ENCODE measurements at regions not wholly inside any gene's neighbourhood (a gene's known extent, or its start where the extent isn't known, plus 50 kb on each side); places are given as distances from the start of the nearest gene placed in this dataset.

DNA sequence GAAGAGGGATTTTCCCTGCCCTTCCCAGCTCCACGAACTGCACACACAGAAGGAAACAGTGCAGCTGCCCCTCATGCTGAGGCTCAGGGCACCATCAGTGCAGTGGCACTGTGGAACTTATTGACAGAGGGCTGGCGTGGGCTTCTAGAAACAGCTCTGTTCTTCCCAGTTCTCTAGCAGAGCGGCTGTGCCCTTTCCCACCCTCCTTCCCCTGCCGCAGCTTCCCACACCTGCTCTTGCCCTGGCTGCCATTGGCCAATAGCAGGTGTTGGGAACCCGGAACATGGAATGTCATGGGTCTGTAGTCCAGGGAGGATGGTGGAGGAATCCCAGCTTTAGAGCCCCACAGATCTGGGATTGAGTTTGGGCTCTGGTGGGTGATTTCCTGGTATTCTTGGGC lies 343.8 kb downstream of the RPS6KC1 start:
- H3K36me3 ChIP-seq (ENCODE audit: control insufficient read depth, insufficient read depth, low read length, severe bottlenecking), result no peaks in the 10 kb centered on the region
- no peak for DNase-seq (ENCODE audit: low read depth)
- H3K9ac ChIP-seq (ENCODE audit: low read length), result no peak overlapping the region
- H3K27me3 ChIP-seq (replicated peaks; ENCODE audit: control insufficient read depth, insufficient read depth, low read length), result peaks cover 25% of the 10 kb centered on the region
- H3K4me1 ChIP-seq (ENCODE audit: control insufficient read depth, insufficient read depth, low read length), result no peaks in the 10 kb centered on the region
- no peak overlapping the region for H3K4me3 ChIP-seq (ENCODE audit: low read length)
- H3K9me3 ChIP-seq (ENCODE audit: control insufficient read depth, low read length), result peaks cover 6% of the 10 kb centered on the region

GRCh38 chr1:213397638-213398037 lies 346.6 kb downstream of the RPS6KC1 start:
- H3K27me3 ChIP-seq (replicated peaks; ENCODE audit: control insufficient read depth, insufficient read depth, low read length), result peaks cover 15% of the 10 kb centered on the region
- no peak overlapping the region for H3K4me3 ChIP-seq (ENCODE audit: low read length)
- H3K36me3 ChIP-seq (ENCODE audit: control insufficient read depth, insufficient read depth, low read length, severe bottlenecking), result no peaks in the 10 kb centered on the region

GRCh38 chr1:213399695-213400094 lies 348.7 kb downstream of the RPS6KC1 start:
- Histone ChIP-seq H3K27me3 (replicated peaks; ENCODE audit: control insufficient read depth, insufficient read depth, low read length) (peaks cover 9% of the 10 kb centered on the region), H3K36me3 (ENCODE audit: control insufficient read depth, insufficient read depth, low read length, severe bottlenecking) (no peaks in the 10 kb centered on the region), H3K9ac (ENCODE audit: low read length) (no peak overlapping the region), H3K4me1 (ENCODE audit: control insufficient read depth, insufficient read depth, low read length) (no peaks in the 10 kb centered on the region), H3K9me3 (ENCODE audit: control insufficient read depth, low read length) (peaks cover 6% of the 10 kb centered on the region), H3K4me3 (ENCODE audit: low read length) (no peak overlapping the region)
- no peak for DNase-seq (ENCODE audit: low read depth)

More at GRCh38 chr1:213397638-213398037, 346.6 kb downstream of the RPS6KC1 start:
- no peak for DNase-seq (ENCODE audit: low read depth)
- no peaks in the 10 kb centered on the region for H3K4me1 ChIP-seq (ENCODE audit: control insufficient read depth, insufficient read depth, low read length)
- no peak overlapping the region for H3K9ac ChIP-seq (ENCODE audit: low read length)
- peaks cover 6% of the 10 kb centered on the region for H3K9me3 ChIP-seq (ENCODE audit: control insufficient read depth, low read length)

DNA sequence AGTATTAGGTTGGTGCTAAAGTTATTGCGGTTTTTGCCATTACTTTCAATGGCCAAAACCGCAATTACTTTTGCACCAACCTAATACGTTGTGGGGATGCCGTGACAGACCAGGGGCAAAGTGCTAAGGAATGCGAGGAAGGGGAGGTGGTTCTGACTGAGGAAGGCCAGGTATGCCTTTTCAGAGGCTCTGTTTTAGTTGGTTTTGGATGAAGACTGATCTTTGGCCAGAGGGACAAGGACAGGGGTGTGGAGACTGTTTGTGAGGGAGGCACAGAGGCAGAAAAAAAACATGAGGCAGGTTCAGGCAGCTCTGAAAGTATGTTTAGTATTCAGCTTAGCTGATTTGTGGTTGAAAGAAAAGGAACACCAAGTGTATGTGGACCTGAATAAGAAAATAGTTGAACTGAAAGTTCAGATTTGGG lies 358.2 kb downstream of the RPS6KC1 start:
- H3K4me1 ChIP-seq (ENCODE audit: control insufficient read depth, insufficient read depth, low read length), result no peaks in the 10 kb centered on the region
- H3K36me3 ChIP-seq (ENCODE audit: control insufficient read depth, insufficient read depth, low read length, severe bottlenecking), result no peaks in the 10 kb centered on the region
- H3K9me3 ChIP-seq (ENCODE audit: control insufficient read depth, low read length), result peaks cover 5% of the 10 kb centered on the region
- H3K9ac ChIP-seq (ENCODE audit: low read length), result no peak overlapping the region
- DNase-seq (ENCODE audit: low read depth), result no peak
- no peaks in the 10 kb centered on the region for H3K27me3 ChIP-seq (replicated peaks; ENCODE audit: control insufficient read depth, insufficient read depth, low read length)
- no peak overlapping the region for H3K4me3 ChIP-seq (ENCODE audit: low read length)

- H3K4me3 ChIP-seq (ENCODE audit: low read length), result no peak overlapping the region
- no peaks in the 10 kb centered on the region for H3K4me1 ChIP-seq (ENCODE audit: control insufficient read depth, insufficient read depth, low read length)
- DNase-seq (ENCODE audit: low read depth), result no peak
- H3K9ac ChIP-seq (ENCODE audit: low read length), result no peak overlapping the region
- no peaks in the 10 kb centered on the region for H3K27me3 ChIP-seq (replicated peaks; ENCODE audit: control insufficient read depth, insufficient read depth, low read length)
- peaks cover 5% of the 10 kb centered on the region for H3K9me3 ChIP-seq (ENCODE audit: control insufficient read depth, low read length)
- H3K36me3 ChIP-seq (ENCODE audit: control insufficient read depth, insufficient read depth, low read length, severe bottlenecking), result no peaks in the 10 kb centered on the region
Observed at GRCh38 chr1:213409971-213410370, 358.9 kb downstream of the RPS6KC1 start.

GRCh38 chr1:213414346-213414745 lies 363.3 kb downstream of the RPS6KC1 start:
- H3K9me3 ChIP-seq (ENCODE audit: control insufficient read depth, low read length), result peaks cover 5% of the 10 kb centered on the region
- no peak for DNase-seq (ENCODE audit: low read depth)
- H3K4me3 ChIP-seq (ENCODE audit: low read length), result no peak overlapping the region
- no peaks in the 10 kb centered on the region for H3K36me3 ChIP-seq (ENCODE audit: control insufficient read depth, insufficient read depth, low read length, severe bottlenecking)
- H3K27me3 ChIP-seq (replicated peaks; ENCODE audit: control insufficient read depth, insufficient read depth, low read length), result no peaks in the 10 kb centered on the region
- H3K4me1 ChIP-seq (ENCODE audit: control insufficient read depth, insufficient read depth, low read length), result no peaks in the 10 kb centered on the region
- H3K9ac ChIP-seq (ENCODE audit: low read length), result no peak overlapping the region

DNA sequence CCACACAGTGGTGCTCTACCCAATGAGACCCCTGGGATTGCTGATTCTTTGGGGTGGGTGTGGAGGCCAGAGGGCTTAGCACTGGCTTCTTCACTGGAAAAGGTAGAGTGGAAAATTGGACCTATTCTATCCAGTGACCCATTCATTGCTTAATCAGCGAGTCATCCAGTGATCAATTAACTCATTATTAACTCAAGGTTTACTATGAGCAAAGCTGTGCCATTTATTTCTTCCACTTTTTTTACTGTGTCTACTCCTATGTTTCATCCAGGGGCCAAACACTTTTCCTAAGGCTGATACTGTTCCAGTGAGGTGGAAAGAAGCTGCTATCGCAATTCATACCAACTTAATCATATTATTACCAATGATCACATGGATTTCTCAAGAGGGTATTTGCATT lies 363.9 kb downstream of the RPS6KC1 start:
- no peak for DNase-seq (ENCODE audit: low read depth)
- no peaks in the 10 kb centered on the region for H3K36me3 ChIP-seq (ENCODE audit: control insufficient read depth, insufficient read depth, low read length, severe bottlenecking)
- no peaks in the 10 kb centered on the region for H3K27me3 ChIP-seq (replicated peaks; ENCODE audit: control insufficient read depth, insufficient read depth, low read length)
- peaks cover 5% of the 10 kb centered on the region for H3K9me3 ChIP-seq (ENCODE audit: control insufficient read depth, low read length)
- no peaks in the 10 kb centered on the region for H3K4me1 ChIP-seq (ENCODE audit: control insufficient read depth, insufficient read depth, low read length)
- no peak overlapping the region for H3K4me3 ChIP-seq (ENCODE audit: low read length)
- H3K9ac ChIP-seq (ENCODE audit: low read length), result no peak overlapping the region

DNA sequence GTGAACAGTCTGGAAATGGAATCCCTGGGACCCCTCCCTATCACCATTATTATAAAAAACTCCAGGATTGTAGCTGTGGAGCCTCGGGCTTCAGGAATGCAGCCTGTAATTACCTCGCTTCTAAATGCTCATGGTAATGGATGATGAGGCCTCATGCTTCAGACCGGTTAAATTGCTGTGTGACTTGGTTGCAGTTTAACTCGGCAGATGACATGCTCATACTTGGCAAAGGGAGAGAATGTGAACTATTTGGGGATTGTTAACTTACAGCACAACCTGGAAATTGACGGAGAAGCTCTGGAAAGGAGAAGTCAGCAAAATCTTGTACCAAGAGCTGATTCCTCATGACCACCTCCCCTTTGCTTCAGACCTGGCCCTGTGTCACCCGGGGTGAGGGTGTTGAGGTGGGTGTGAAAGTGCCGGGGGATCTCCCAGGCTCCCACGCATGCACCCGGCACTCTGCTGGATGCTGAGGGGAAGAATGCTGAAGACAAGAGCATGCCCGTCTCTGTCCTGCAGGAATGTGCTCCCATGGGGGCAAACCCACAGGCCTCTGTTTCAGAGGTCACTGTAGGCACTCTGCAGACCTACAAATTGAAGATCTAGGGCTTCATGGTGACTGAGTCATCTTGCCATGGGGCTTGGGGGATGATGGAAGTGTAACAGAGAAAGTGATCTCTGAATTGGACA lies 364.8 kb downstream of the RPS6KC1 start:
- H3K9me3 ChIP-seq (ENCODE audit: control insufficient read depth, low read length), result peaks cover 5% of the 10 kb centered on the region
- H3K27me3 ChIP-seq (replicated peaks; ENCODE audit: control insufficient read depth, insufficient read depth, low read length), result no peaks in the 10 kb centered on the region
- no peaks in the 10 kb centered on the region for H3K36me3 ChIP-seq (ENCODE audit: control insufficient read depth, insufficient read depth, low read length, severe bottlenecking)
- no peaks in the 10 kb centered on the region for H3K4me1 ChIP-seq (ENCODE audit: control insufficient read depth, insufficient read depth, low read length)
- H3K4me3 ChIP-seq (ENCODE audit: low read length), result no peak overlapping the region
- no peak for DNase-seq (ENCODE audit: low read depth)
- H3K9ac ChIP-seq (ENCODE audit: low read length), result no peak overlapping the region

DNA sequence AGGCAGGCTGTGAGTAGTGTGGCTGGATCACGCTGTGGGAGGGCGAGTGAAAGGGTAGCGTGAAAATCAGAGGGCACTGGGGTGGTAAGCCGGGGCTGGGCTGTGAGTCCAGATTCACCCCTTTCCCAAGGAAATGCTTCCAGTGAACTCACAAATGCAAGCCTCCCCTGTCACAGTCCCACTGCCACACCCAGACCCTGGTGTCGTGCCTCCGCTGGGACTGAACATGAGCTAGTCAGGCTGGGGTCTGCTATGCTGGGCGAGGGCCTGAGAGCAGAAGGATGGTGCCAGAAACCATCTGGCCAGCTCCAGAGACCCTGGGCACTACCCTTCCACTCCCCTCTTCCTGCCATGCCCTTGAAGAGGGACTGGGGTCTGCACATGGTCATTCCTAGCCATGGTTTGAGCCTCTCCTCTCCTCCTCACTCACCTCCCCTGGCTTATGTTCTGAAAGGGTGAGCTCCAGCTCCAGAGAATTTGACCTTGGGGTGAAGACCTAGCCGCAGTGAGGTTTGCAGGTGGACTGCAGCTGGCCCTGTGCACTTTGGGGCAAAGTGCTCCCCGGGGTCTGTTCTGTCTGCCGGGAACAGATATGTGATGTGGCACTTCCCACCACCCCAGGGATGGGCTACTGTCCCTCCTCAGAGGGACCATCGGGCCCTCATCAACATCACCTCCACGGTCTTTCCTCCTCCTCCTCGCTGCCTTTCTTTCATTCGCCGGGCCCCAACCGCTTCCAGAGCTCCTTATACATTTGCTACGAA lies 365.6 kb downstream of the RPS6KC1 start:
- no peaks in the 10 kb centered on the region for H3K4me1 ChIP-seq (ENCODE audit: control insufficient read depth, insufficient read depth, low read length)
- no peaks in the 10 kb centered on the region for H3K36me3 ChIP-seq (ENCODE audit: control insufficient read depth, insufficient read depth, low read length, severe bottlenecking)
- DNase-seq (ENCODE audit: low read depth), result no peak
- peaks cover 5% of the 10 kb centered on the region for H3K9me3 ChIP-seq (ENCODE audit: control insufficient read depth, low read length)
- H3K27me3 ChIP-seq (replicated peaks; ENCODE audit: control insufficient read depth, insufficient read depth, low read length), result peaks cover 3% of the 10 kb centered on the region
- no peak overlapping the region for H3K4me3 ChIP-seq (ENCODE audit: low read length)
- no peak overlapping the region for H3K9ac ChIP-seq (ENCODE audit: low read length)

GRCh38 chr1:213417225-213417820 lies 366.3 kb downstream of the RPS6KC1 start:
- H3K9ac ChIP-seq (ENCODE audit: low read length), result no peak overlapping the region
- no peaks in the 10 kb centered on the region for H3K36me3 ChIP-seq (ENCODE audit: control insufficient read depth, insufficient read depth, low read length, severe bottlenecking)
- H3K9me3 ChIP-seq (ENCODE audit: control insufficient read depth, low read length), result peaks cover 5% of the 10 kb centered on the region
- peaks cover 5% of the 10 kb centered on the region for H3K27me3 ChIP-seq (replicated peaks; ENCODE audit: control insufficient read depth, insufficient read depth, low read length)
- no peaks in the 10 kb centered on the region for H3K4me1 ChIP-seq (ENCODE audit: control insufficient read depth, insufficient read depth, low read length)
- DNase-seq (ENCODE audit: low read depth), result no peak
- no peak overlapping the region for H3K4me3 ChIP-seq (ENCODE audit: low read length)

DNA sequence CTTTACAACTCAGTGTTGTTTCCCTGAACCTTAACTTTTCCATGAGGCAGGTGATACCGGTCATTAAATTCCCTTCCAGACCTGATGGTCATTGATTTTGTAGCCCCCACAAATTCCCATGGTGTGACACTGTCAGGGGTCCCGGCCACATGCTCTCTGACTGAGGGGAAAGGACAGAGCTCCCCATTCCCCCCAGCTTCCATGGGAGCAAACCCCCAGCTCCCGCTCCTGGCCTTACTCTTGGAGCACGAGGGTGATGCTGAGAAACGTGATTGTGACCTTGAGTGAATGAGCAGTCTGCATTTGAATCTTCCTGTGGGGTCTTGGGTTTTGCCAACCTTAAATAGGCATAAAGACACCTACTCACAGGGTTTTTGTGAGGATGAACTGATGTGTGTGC lies 366.8 kb downstream of the RPS6KC1 start:
- Histone ChIP-seq H3K36me3 (ENCODE audit: control insufficient read depth, insufficient read depth, low read length, severe bottlenecking) (no peaks in the 10 kb centered on the region), H3K27me3 (replicated peaks; ENCODE audit: control insufficient read depth, insufficient read depth, low read length) (peaks cover 5% of the 10 kb centered on the region), H3K4me3 (ENCODE audit: low read length) (no peak overlapping the region), H3K4me1 (ENCODE audit: control insufficient read depth, insufficient read depth, low read length) (no peaks in the 10 kb centered on the region), H3K9ac (ENCODE audit: low read length) (no peak overlapping the region), H3K9me3 (ENCODE audit: control insufficient read depth, low read length) (peaks cover 5% of the 10 kb centered on the region)
- no peak for DNase-seq (ENCODE audit: low read depth)

All from adipocyte (in vitro differentiated cells).